ENCODE measurements at regions not wholly inside any gene's neighbourhood (a gene's known extent, or its start where the extent isn't known, plus 50 kb on each side); places are given as distances from the start of the nearest gene placed in this dataset.

- Histone ChIP-seq H3K27ac (peak overlapping the region; percentile 56 to 83), H3K4me3 (peak overlapping the region in 1 of 3 donors; percentile 50), H3K4me1 (peaks cover 0 to 4% of the 10 kb centered on the region in 2 donors), H3K27me3 (no peaks in the 10 kb centered on the region), H3K36me3 (no peaks in the 10 kb centered on the region), H3K9me3 (no peaks in the 10 kb centered on the region)
- DNase-seq (ENCODE audit: low spot score in 2 of 2), result peak; percentile 70 to 80
- intact Hi-C loops (cut with DNase I; ENCODE audit: low total_unique reads), result no loop called here
- no peak for TF ChIP-seq CTCF (IDR thresholded peaks at IDR 0.05)
- TF ChIP-seq POLR2A (IDR thresholded peaks at IDR 0.05), result no peak
- TF ChIP-seq POLR2AphosphoS5 (IDR thresholded peaks at IDR 0.05), result peak in 1 of 3 donors; percentile 13
Observed at GRCh38 chr7:41107330-41107937, 595.5 kb downstream of the INHBA start.

DNA sequence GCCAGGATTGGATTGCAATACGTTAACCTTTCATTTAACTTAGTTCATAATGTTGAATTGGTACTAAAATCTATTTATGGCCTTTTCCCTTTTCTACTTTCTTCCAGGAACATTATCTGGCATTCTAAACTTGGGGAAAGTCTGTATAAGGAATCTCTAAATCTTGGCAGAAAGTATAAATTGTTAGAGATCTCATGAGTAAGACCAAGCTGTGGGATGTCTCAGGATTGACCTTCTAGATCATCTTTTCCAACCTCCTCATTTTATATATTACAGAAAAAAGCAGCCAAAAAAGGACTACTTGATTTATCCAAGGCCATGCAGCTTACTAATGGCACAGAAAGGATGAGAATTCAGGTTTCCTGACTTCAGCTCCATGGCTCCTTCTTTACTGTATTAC lies 598.3 kb downstream of the INHBA start:
- DNase-seq (ENCODE audit: low spot score in 2 of 2), result no peak
- no peak overlapping the region for H3K4me3 ChIP-seq
- no peaks in the 10 kb centered on the region for H3K27me3 ChIP-seq
- H3K4me1 ChIP-seq, result peaks cover 0 to 4% of the 10 kb centered on the region in 2 donors
- no peaks in the 10 kb centered on the region for H3K36me3 ChIP-seq
- no peaks in the 10 kb centered on the region for H3K9me3 ChIP-seq
- intact Hi-C loops (cut with DNase I; ENCODE audit: low total_unique reads), result no loop called here
- no peak overlapping the region for H3K27ac ChIP-seq
- TF ChIP-seq POLR2A (IDR thresholded peaks at IDR 0.05) (no peak), POLR2AphosphoS5 (IDR thresholded peaks at IDR 0.05) (no peak), CTCF (IDR thresholded peaks at IDR 0.05) (no peak)

GRCh38 chr7:41103331-41103730 lies 599.6 kb downstream of the INHBA start:
- H3K9me3 ChIP-seq, result no peaks in the 10 kb centered on the region
- no peaks in the 10 kb centered on the region for H3K36me3 ChIP-seq
- no peaks in the 10 kb centered on the region for H3K27me3 ChIP-seq
- no peak overlapping the region for H3K27ac ChIP-seq
- intact Hi-C loops (cut with DNase I; ENCODE audit: low total_unique reads), result no loop called here
- TF ChIP-seq POLR2AphosphoS5 (IDR thresholded peaks at IDR 0.05) (no peak), CTCF (IDR thresholded peaks at IDR 0.05) (no peak), POLR2A (IDR thresholded peaks at IDR 0.05) (no peak)
- DNase-seq (ENCODE audit: low spot score in 2 of 2), result no peak
- no peak overlapping the region for H3K4me3 ChIP-seq
- H3K4me1 ChIP-seq, result peaks cover 0 to 4% of the 10 kb centered on the region in 2 donors

DNA sequence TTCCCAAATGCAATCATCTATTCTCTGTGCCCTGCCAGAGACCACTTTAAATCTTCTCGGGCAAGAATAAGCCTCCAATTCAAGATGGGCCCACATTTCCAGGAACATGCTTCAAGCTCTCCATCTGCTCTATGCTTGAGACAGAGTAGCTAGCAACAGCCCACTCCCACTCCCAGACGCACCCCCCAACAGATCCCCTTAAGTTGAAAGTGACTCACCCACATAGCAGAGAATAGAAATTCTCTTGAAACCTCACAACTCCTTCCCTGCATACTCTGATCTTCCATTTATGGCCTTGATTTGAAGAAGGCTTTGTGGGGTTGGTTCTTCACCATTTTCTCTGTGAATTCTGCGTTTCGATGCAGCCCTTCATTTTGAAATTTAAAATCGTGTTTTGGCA lies 604.0 kb downstream of the INHBA start:
- no peaks in the 10 kb centered on the region for H3K36me3 ChIP-seq
- no peaks in the 10 kb centered on the region for H3K27me3 ChIP-seq
- no peak for TF ChIP-seq CTCF (IDR thresholded peaks at IDR 0.05)
- no peak for TF ChIP-seq POLR2AphosphoS5 (IDR thresholded peaks at IDR 0.05)
- no peak for TF ChIP-seq POLR2A (IDR thresholded peaks at IDR 0.05)
- no peak overlapping the region for H3K27ac ChIP-seq
- H3K4me1 ChIP-seq, result no peaks in the 10 kb centered on the region
- intact Hi-C loops (cut with DNase I; ENCODE audit: low total_unique reads), result no loop called here
- DNase-seq (ENCODE audit: low spot score in 2 of 2), result no peak
- H3K9me3 ChIP-seq, result no peaks in the 10 kb centered on the region
- H3K4me3 ChIP-seq, result no peak overlapping the region

DNA sequence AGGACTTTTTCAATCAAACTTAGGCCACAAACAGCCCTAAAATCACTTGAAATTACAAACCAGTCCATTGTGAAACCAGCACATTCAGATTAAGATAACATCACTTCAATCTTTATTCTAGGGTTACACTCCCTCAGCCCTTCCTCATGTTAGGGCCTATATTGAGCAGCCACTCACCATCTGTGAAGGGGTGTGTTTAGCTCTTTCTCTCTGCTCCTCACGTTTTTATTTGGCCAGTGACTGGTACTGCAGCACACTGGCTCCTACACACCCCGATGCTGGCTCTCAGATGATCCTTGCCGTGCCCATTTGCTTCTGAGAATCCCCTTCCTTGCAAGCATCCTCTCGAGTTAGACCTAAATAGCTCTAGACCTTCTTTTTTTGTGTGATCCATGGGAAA lies 604.5 kb downstream of the INHBA start:
- H3K9me3 ChIP-seq, result no peaks in the 10 kb centered on the region
- no peaks in the 10 kb centered on the region for H3K27me3 ChIP-seq
- H3K4me3 ChIP-seq, result no peak overlapping the region
- intact Hi-C loops (cut with DNase I; ENCODE audit: low total_unique reads), result no loop called here
- H3K4me1 ChIP-seq, result no peaks in the 10 kb centered on the region
- no peaks in the 10 kb centered on the region for H3K36me3 ChIP-seq
- H3K27ac ChIP-seq, result no peak overlapping the region
- TF ChIP-seq POLR2A (IDR thresholded peaks at IDR 0.05) (no peak), CTCF (IDR thresholded peaks at IDR 0.05) (no peak)
- no peak for DNase-seq (ENCODE audit: low spot score in 2 of 2)

All from breast epithelium (tissue), 4 donors.